Endothelial cell of umbilical vein (primary cell): ENCODE measurements at regions not wholly inside any gene's neighbourhood (a gene's known extent, or its start where the extent isn't known, plus 50 kb on each side); places are given as distances from the start of the nearest gene placed in this dataset.

Experiments
- BruUV-seq: library from RNA; stranded (reverse); fragments of 400-500 nt; replicated peaks from 2 replicates; lab custom pipeline; 2021; lab: Mats Ljungman, UMichigan
- CTCF ChIA-PET: fragments of 300-600, 350-600 bp; sonication (Branson Sonifier 250); formaldehyde crosslinking; loops from one replicate; lab custom pipeline; 2021; ENCODE audit warnings: antibody characterized with exemption, inconsistent platforms; lab: Charles Lee
- POLR2A ChIA-PET: fragments of 300-600, 350-600 bp; sonication (Branson Sonifier 250); formaldehyde crosslinking; loops from one replicate; lab custom pipeline; 2021; ENCODE audit warnings: antibody characterized with exemption, inconsistent platforms; lab: Charles Lee
- DNase-seq: peaks from one replicate; pipeline ENCODE4 v3.0.0-alpha.2; 2011; ENCODE audit warnings: low read depth, low spot score
- FAIRE-seq: peaks from 2 replicates; lab custom pipeline; 2011; peaks lifted over from hg19 to GRCh38; lab: Jason Lieb, UNC
- H2AFZ ChIP-seq: 2 replicates; pipeline ENCODE4 v1.6.0; 2012; ENCODE audit warnings: low read depth, low read length, control low read depth, inconsistent platforms
- H3K27ac ChIP-seq: 2 replicates; pipeline ENCODE4 v1.5.1; 2011; ENCODE audit warnings: low read depth, mild to moderate bottlenecking, control low read depth, low read length, moderate library complexity; ENCODE audit not compliant: insufficient read depth
- H3K27me3 ChIP-seq, 2 experiments: 2 replicates each; pipeline versions ENCODE4 v1.6.0 to v1.6.1; 2011; ENCODE audit warnings: low read length in 2 of 2, mixed read lengths in 1 of 2; ENCODE audit not compliant: control insufficient read depth in 2 of 2, insufficient read depth in 2 of 2
- H3K36me3 ChIP-seq, 2 experiments: 2 replicates in 1 of 2; 3 replicates in 1 of 2; pipeline ENCODE4 v1.5.1; 2011; ENCODE audit warnings: low read length in 2 of 2, mild to moderate bottlenecking in 1 of 2, moderate library complexity in 1 of 2; ENCODE audit not compliant: control insufficient read depth in 2 of 2, insufficient read depth in 2 of 2; ENCODE audit errors: extremely low read depth in 1 of 2
- H3K4me1 ChIP-seq: 3 replicates; pipeline ENCODE4 v1.5.1; 2011; ENCODE audit warnings: mild to moderate bottlenecking, low read length; ENCODE audit not compliant: control insufficient read depth, insufficient read depth; ENCODE audit errors: extremely low read depth
- H3K4me2 ChIP-seq: 2 replicates; pipeline ENCODE4 v1.6.1; 2011; ENCODE audit warnings: low read length, control low read depth, mixed read lengths; ENCODE audit not compliant: insufficient read depth
- H3K4me3 ChIP-seq, 3 experiments: fragments of 200-600 bp in 1 of 3; sonication (generic), shearing (Covaris generic) in 1 of 3; replicated peaks in 1 of 3; 2 replicates each; pipeline ENCODE4 v1.5.1; 2011 to 2016; ENCODE audit warnings: control low read depth in 3 of 3, low read length in 3 of 3, mild to moderate bottlenecking in 2 of 3, inconsistent platforms in 1 of 3, low read depth in 1 of 3, moderate library complexity in 1 of 3; ENCODE audit not compliant: insufficient read depth in 1 of 3
- H3K79me2 ChIP-seq: 2 replicates; pipeline ENCODE4 v1.6.0; 2012; ENCODE audit warnings: low read length, inconsistent platforms; ENCODE audit not compliant: control insufficient read depth, insufficient read depth
- H3K9ac ChIP-seq: replicated peaks from 2 replicates; pipeline ENCODE3; 2011; ENCODE audit warnings: low read length, control low read depth; ENCODE audit not compliant: insufficient read depth; ENCODE audit errors: extremely low read depth
- H3K9me1 ChIP-seq: replicated peaks from 3 replicates; pipeline ENCODE4 v1.6.0; 2011; ENCODE audit warnings: mild to moderate bottlenecking, low read length; ENCODE audit not compliant: control insufficient read depth, insufficient read depth; ENCODE audit errors: extremely low read depth
- H3K9me3 ChIP-seq: replicated peaks from 2 replicates; pipeline ENCODE4 v1.5.1; 2012; ENCODE audit warnings: low read length, inconsistent platforms; ENCODE audit not compliant: control insufficient read depth, insufficient read depth
- H4K20me1 ChIP-seq: replicated peaks from 2 replicates; pipeline ENCODE3; 2011; ENCODE audit warnings: mild to moderate bottlenecking, low read length; ENCODE audit not compliant: control insufficient read depth, insufficient read depth; ENCODE audit errors: extremely low read depth
- EZH2 ChIP-seq: IDR thresholded peaks from 2 replicates; pipeline ENCODE4 v1.6.1; 2012; ENCODE audit warnings: borderline replicate concordance, low read depth, mild to moderate bottlenecking, moderate library complexity, low read length, inconsistent platforms; ENCODE audit not compliant: severe bottlenecking
- FOS ChIP-seq: IDR thresholded peaks from 2 replicates; pipeline ENCODE4 v1.6.1; 2011; ENCODE audit warnings: mild to moderate bottlenecking, low read length, moderate library complexity, borderline replicate concordance; ENCODE audit not compliant: insufficient read depth
- GATA2 ChIP-seq: IDR thresholded peaks from 2 replicates; pipeline ENCODE4 v1.7.0; 2011; ENCODE audit warnings: low read depth, mild to moderate bottlenecking, moderate library complexity, mixed read lengths, low read length; ENCODE audit not compliant: insufficient read length, insufficient read depth
- JUN ChIP-seq: IDR thresholded peaks from 2 replicates; pipeline ENCODE4 v1.6.1; 2011; ENCODE audit warnings: borderline replicate concordance, low read depth; ENCODE audit not compliant: insufficient read length, insufficient read depth
- MYC ChIP-seq: IDR thresholded peaks from one replicate; pipeline ENCODE4 v1.6.1; 2011; ENCODE audit warnings: mild to moderate bottlenecking, low read depth, low read length
- POLR2A ChIP-seq: IDR thresholded peaks from 2 replicates; pipeline ENCODE4 v1.6.1; 2012; ENCODE audit warnings: low read depth, mild to moderate bottlenecking, control low read depth, low read length
- POLR2AphosphoS5 ChIP-seq: IDR thresholded peaks from 2 replicates; pipeline ENCODE4 v1.6.1; 2012; ENCODE audit warnings: low read depth, mild to moderate bottlenecking, control low read depth, low read length, moderate library complexity; ENCODE audit not compliant: insufficient read depth
- dilution Hi-C: fragments of 300-500 bp; cut with MboI; formaldehyde crosslinking; loops from one replicate; pipeline ENCODE4 v1.15.0; 2019; ENCODE audit warnings: low sequenced_read_pairs; ENCODE audit not compliant: extremely low pct_ligation_motif_present
- intact Hi-C: fragments of 100-400 bp; cut with micrococcal nuclease; formaldehyde crosslinking; loops from one replicate; pipeline ENCODE4 v1.10.0; 2022
- TF ChIP-seq, protein P1 (sequence below), 2 donors: IDR thresholded peaks; 1 replicate in 1 of 2; 2 replicates in 1 of 2; pipeline ENCODE4 v1.5.1; 2011; ENCODE audit warnings: low read length in 2 of 2, mild to moderate bottlenecking in 2 of 2, moderate library complexity in 2 of 2, control low read depth in 1 of 2, inconsistent platforms in 1 of 2, low read depth in 1 of 2; ENCODE audit not compliant: insufficient read depth in 1 of 2; ENCODE audit errors: extremely low read depth in 1 of 2
- TF ChIP-seq, protein P2 (sequence below): IDR thresholded peaks from 2 replicates; pipeline ENCODE4 v1.6.1; 2011; ENCODE audit not compliant: insufficient read depth, insufficient read length

DNA sequence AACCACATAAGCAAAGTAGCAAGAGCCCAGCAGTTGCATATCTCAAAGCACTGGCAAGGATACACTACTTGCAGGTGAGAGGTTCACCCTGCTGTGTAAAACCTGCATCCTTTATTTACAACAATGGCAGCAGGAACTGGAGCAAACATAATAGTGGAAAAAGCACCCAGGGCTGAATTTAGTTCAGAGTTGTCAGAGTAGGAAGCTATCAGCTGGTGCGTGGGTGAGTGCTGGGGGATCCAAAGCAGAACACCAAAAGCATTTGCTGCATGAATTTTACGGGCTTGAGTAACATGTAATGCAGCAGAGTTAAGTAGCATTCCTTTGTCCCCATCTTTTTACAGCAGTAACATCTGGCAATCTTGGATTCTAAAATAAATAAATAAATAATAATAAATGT lies 73.5 kb upstream of the SRD5A2 start:
- H4K20me1 ChIP-seq: no peaks in the 10 kb centered on the region
- no peak overlapping the region for H3K4me2 ChIP-seq
- H3K9ac ChIP-seq: no peak overlapping the region
- intact Hi-C loops: no loop called here
- TF ChIP-seq, protein P1, sequence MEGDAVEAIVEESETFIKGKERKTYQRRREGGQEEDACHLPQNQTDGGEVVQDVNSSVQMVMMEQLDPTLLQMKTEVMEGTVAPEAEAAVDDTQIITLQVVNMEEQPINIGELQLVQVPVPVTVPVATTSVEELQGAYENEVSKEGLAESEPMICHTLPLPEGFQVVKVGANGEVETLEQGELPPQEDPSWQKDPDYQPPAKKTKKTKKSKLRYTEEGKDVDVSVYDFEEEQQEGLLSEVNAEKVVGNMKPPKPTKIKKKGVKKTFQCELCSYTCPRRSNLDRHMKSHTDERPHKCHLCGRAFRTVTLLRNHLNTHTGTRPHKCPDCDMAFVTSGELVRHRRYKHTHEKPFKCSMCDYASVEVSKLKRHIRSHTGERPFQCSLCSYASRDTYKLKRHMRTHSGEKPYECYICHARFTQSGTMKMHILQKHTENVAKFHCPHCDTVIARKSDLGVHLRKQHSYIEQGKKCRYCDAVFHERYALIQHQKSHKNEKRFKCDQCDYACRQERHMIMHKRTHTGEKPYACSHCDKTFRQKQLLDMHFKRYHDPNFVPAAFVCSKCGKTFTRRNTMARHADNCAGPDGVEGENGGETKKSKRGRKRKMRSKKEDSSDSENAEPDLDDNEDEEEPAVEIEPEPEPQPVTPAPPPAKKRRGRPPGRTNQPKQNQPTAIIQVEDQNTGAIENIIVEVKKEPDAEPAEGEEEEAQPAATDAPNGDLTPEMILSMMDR (IDR thresholded peaks at IDR 0.05; ENCODE audit: extremely low read depth in 1 of 2, insufficient read depth in 1 of 2, low read depth in 1 of 2, low read length in 2 of 2): no peak
- TF ChIP-seq POLR2AphosphoS5: no peak
- no peak for TF ChIP-seq GATA2
- TF ChIP-seq POLR2A: no peak
- TF ChIP-seq EZH2: no peak
- TF ChIP-seq MYC: no peak
- no peak for TF ChIP-seq FOS
- no peak for TF ChIP-seq JUN
- TF ChIP-seq, protein P2, sequence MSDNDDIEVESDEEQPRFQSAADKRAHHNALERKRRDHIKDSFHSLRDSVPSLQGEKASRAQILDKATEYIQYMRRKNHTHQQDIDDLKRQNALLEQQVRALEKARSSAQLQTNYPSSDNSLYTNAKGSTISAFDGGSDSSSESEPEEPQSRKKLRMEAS: no peak
- ChIA-PET POLR2A (no interaction called here), CTCF (no interaction called here)
- no peaks in the 10 kb centered on the region for H3K27me3 ChIP-seq
- no peaks in the 10 kb centered on the region for H3K4me1 ChIP-seq
- H2AFZ ChIP-seq: no peak overlapping the region
- H3K27ac ChIP-seq: no peak overlapping the region
- dilution Hi-C loops: no loop called here
- H3K9me1 ChIP-seq: no peaks in the 10 kb centered on the region
- H3K36me3 ChIP-seq: no peaks in the 10 kb centered on the region
- no peaks in the 10 kb centered on the region for H3K79me2 ChIP-seq
- DNase-seq (no peak), FAIRE-seq (no peak)
- no peak overlapping the region for H3K4me3 ChIP-seq
- no TSS peak for BruUV-seq
- H3K9me3 ChIP-seq: no peaks in the 10 kb centered on the region
